ENCODE measurements at regions not wholly inside any gene's neighbourhood (a gene's known extent, or its start where the extent isn't known, plus 50 kb on each side); places are given as distances from the start of the nearest gene placed in this dataset.

DNA sequence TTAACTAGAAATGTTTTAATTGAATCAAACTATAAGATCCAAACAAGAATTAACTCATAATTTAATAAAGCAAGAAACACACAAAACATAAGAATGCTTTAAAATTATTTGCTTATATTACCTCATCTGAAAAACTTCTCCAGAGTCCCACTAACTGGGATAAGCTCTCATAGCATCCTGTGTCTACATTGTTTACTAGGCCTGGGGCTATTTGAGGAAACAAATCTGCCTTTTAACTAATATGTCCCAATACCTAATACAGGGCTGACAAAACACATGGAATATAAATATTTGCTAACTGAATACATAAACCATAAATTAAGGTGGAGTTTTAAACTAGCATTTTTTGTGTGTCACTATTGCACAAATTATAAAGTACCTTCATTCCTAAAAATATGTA, 1399.8 kb upstream of the SLC10A2 start:
- H3K9me3 Mint-ChIP-seq = peaks cover 4% of the 10 kb centered on the region; the same call in 1 of the 3 replicates
- peaks cover 2% of the 10 kb centered on the region for H3K27me3 Mint-ChIP-seq (ENCODE audit: insufficient read depth, low read depth, poor library complexity)
- H3K27ac Mint-ChIP-seq = no peak overlapping the region
- Histone ChIP-seq H3K4me2 (no peak overlapping the region), H4K20me1 (replicated peaks; ENCODE audit: insufficient read depth) (no peaks in the 10 kb centered on the region), H3K79me2 (replicated peaks; ENCODE audit: insufficient read depth) (no peaks in the 10 kb centered on the region), H3K36me3 (ENCODE audit: insufficient read depth) (no peaks in the 10 kb centered on the region), H3K4me3 (no peak overlapping the region), H3K9me2 (ENCODE audit: insufficient read depth) (no peaks in the 10 kb centered on the region), H3K27me3 (ENCODE audit: insufficient read depth) (no peaks in the 10 kb centered on the region), H3K27ac (ENCODE audit: low read depth) (no peak overlapping the region), H2AFZ (no peak overlapping the region), H3K4me1 (ENCODE audit: insufficient read depth) (peaks cover 4% of the 10 kb centered on the region; the same call in 1 of the 2 replicates), H3F3A (replicated peaks; ENCODE audit: low read depth) (no peaks in the 10 kb centered on the region)
- no peak for TF ChIP-seq ZNF114 (CRISPR knock-in tag; IDR thresholded peaks at IDR 0.05)
- TF ChIP-seq, protein P1, sequence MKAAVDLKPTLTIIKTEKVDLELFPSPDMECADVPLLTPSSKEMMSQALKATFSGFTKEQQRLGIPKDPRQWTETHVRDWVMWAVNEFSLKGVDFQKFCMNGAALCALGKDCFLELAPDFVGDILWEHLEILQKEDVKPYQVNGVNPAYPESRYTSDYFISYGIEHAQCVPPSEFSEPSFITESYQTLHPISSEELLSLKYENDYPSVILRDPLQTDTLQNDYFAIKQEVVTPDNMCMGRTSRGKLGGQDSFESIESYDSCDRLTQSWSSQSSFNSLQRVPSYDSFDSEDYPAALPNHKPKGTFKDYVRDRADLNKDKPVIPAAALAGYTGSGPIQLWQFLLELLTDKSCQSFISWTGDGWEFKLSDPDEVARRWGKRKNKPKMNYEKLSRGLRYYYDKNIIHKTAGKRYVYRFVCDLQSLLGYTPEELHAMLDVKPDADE (IDR thresholded peaks at IDR 0.05) = no peak
- H3K36me3 Mint-ChIP-seq (ENCODE audit: low read depth) = peaks cover 14% of the 10 kb centered on the region; the same call in 2 of the 3 replicates
- peaks cover 12% of the 10 kb centered on the region for H3K4me1 Mint-ChIP-seq
- ATAC-seq = no peak
- H3K4me3 Mint-ChIP-seq = no peak overlapping the region
- no peak for DNase-seq (ENCODE audit: low spot score)

- no peaks in the 10 kb centered on the region for H3K36me3 ChIP-seq (ENCODE audit: insufficient read depth)
- Mint-ChIP-seq H3K9me3 (peaks cover 4% of the 10 kb centered on the region; the same call in 1 of the 3 replicates), H3K27me3 (ENCODE audit: insufficient read depth, low read depth, poor library complexity) (peaks cover 4% of the 10 kb centered on the region), H3K4me3 (no peak overlapping the region), H3K27ac (no peak overlapping the region), H3K36me3 (ENCODE audit: low read depth) (peaks cover 16% of the 10 kb centered on the region; the same call in 2 of the 3 replicates), H3K4me1 (peaks cover 17% of the 10 kb centered on the region)
- no peak overlapping the region for H3K4me2 ChIP-seq
- ATAC-seq (peak; percentile 74), DNase-seq (ENCODE audit: low spot score) (peak; percentile 49)
- no peak for TF ChIP-seq ZNF114 (CRISPR knock-in tag; IDR thresholded peaks at IDR 0.05)
- TF ChIP-seq, protein P2, sequence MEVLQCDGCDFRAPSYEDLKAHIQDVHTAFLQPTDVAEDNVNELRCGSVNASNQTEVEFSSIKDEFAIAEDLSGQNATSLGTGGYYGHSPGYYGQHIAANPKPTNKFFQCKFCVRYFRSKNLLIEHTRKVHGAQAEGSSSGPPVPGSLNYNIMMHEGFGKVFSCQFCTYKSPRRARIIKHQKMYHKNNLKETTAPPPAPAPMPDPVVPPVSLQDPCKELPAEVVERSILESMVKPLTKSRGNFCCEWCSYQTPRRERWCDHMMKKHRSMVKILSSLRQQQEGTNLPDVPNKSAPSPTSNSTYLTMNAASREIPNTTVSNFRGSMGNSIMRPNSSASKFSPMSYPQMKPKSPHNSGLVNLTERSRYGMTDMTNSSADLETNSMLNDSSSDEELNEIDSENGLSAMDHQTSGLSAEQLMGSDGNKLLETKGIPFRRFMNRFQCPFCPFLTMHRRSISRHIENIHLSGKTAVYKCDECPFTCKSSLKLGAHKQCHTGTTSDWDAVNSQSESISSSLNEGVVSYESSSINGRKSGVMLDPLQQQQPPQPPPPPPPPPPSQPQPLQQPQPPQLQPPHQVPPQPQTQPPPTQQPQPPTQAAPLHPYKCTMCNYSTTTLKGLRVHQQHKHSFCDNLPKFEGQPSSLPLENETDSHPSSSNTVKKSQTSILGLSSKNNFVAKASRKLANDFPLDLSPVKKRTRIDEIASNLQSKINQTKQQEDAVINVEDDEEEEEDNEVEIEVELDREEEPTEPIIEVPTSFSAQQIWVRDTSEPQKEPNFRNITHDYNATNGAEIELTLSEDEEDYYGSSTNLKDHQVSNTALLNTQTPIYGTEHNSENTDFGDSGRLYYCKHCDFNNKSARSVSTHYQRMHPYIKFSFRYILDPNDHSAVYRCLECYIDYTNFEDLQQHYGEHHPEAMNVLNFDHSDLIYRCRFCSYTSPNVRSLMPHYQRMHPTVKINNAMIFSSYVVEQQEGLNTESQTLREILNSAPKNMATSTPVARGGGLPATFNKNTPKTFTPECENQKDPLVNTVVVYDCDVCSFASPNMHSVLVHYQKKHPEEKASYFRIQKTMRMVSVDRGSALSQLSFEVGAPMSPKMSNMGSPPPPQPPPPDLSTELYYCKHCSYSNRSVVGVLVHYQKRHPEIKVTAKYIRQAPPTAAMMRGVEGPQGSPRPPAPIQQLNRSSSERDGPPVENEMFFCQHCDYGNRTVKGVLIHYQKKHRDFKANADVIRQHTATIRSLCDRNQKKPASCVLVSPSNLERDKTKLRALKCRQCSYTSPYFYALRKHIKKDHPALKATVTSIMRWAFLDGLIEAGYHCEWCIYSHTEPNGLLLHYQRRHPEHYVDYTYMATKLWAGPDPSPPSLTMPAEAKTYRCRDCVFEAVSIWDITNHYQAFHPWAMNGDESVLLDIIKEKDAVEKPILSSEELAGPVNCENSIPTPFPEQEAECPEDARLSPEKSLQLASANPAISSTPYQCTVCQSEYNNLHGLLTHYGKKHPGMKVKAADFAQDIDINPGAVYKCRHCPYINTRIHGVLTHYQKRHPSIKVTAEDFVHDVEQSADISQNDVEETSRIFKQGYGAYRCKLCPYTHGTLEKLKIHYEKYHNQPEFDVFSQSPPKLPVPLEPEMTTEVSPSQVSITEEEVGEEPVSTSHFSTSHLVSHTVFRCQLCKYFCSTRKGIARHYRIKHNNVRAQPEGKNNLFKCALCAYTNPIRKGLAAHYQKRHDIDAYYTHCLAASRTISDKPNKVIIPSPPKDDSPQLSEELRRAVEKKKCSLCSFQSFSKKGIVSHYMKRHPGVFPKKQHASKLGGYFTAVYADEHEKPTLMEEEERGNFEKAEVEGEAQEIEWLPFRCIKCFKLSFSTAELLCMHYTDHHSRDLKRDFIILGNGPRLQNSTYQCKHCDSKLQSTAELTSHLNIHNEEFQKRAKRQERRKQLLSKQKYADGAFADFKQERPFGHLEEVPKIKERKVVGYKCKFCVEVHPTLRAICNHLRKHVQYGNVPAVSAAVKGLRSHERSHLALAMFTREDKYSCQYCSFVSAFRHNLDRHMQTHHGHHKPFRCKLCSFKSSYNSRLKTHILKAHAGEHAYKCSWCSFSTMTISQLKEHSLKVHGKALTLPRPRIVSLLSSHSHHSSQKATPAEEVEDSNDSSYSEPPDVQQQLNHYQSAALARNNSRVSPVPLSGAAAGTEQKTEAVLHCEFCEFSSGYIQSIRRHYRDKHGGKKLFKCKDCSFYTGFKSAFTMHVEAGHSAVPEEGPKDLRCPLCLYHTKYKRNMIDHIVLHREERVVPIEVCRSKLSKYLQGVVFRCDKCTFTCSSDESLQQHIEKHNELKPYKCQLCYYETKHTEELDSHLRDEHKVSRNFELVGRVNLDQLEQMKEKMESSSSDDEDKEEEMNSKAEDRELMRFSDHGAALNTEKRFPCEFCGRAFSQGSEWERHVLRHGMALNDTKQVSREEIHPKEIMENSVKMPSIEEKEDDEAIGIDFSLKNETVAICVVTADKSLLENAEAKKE (CRISPR knock-in tag; IDR thresholded peaks at IDR 0.05) = no peak
- no peak for TF ChIP-seq REST (IDR thresholded peaks at IDR 0.05; ENCODE audit: unreplicated experiment)
- TF ChIP-seq NANOG (IDR thresholded peaks at IDR 0.05; ENCODE audit: borderline replicate concordance) = no peak
- TF ChIP-seq, protein P3, sequence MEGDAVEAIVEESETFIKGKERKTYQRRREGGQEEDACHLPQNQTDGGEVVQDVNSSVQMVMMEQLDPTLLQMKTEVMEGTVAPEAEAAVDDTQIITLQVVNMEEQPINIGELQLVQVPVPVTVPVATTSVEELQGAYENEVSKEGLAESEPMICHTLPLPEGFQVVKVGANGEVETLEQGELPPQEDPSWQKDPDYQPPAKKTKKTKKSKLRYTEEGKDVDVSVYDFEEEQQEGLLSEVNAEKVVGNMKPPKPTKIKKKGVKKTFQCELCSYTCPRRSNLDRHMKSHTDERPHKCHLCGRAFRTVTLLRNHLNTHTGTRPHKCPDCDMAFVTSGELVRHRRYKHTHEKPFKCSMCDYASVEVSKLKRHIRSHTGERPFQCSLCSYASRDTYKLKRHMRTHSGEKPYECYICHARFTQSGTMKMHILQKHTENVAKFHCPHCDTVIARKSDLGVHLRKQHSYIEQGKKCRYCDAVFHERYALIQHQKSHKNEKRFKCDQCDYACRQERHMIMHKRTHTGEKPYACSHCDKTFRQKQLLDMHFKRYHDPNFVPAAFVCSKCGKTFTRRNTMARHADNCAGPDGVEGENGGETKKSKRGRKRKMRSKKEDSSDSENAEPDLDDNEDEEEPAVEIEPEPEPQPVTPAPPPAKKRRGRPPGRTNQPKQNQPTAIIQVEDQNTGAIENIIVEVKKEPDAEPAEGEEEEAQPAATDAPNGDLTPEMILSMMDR (conservative IDR thresholded peaks at IDR 0.05; ENCODE audit: low read depth in 2 of 2) = no peak
- no peak for TF ChIP-seq ZNF331 (CRISPR knock-in tag; IDR thresholded peaks at IDR 0.05; ENCODE audit: low read depth)
- H3F3A ChIP-seq (replicated peaks; ENCODE audit: low read depth) = no peaks in the 10 kb centered on the region
- H4K20me1 ChIP-seq (replicated peaks; ENCODE audit: insufficient read depth) = no peaks in the 10 kb centered on the region
- no peaks in the 10 kb centered on the region for H3K79me2 ChIP-seq (replicated peaks; ENCODE audit: insufficient read depth)
- H3K27me3 ChIP-seq (ENCODE audit: insufficient read depth) = no peaks in the 10 kb centered on the region
- H3K9me2 ChIP-seq (ENCODE audit: insufficient read depth) = no peaks in the 10 kb centered on the region
- H2AFZ ChIP-seq = 0 out of 2 replicates have a peak overlapping the region, but pooled peaks have one; percentile 1
- H3K4me1 ChIP-seq (ENCODE audit: insufficient read depth) = peaks cover 4% of the 10 kb centered on the region; the same call in 1 of the 2 replicates
- no peak overlapping the region for H3K27ac ChIP-seq (ENCODE audit: low read depth)
- H3K4me3 ChIP-seq = no peak overlapping the region
Measured at GRCh38 chr13:104461049-104461448, 1394.8 kb upstream of the SLC10A2 start.

All from GM23338 (cell line).